H9 (cell line): ENCODE measurements at regions not wholly inside any gene's neighbourhood (a gene's known extent, or its start where the extent isn't known, plus 50 kb on each side); places are given as distances from the start of the nearest gene placed in this dataset.

Experiments used
- DNase-seq: peaks from one replicate; pipeline ENCODE4 v3.0.0-alpha.2; 2017
- H2AFZ ChIP-seq: one replicate; pipeline ENCODE4 v1.6.1; 2013; ENCODE audit warnings: mild to moderate bottlenecking, low read length, control low read depth, moderate library complexity
- H2AK5ac ChIP-seq: 2 replicates; pipeline ENCODE4 v1.6.1; 2013; ENCODE audit warnings: low read length, control low read depth, mixed read lengths; ENCODE audit not compliant: insufficient read length
- H2BK120ac ChIP-seq: one replicate; pipeline ENCODE4 v1.6.1; 2013; ENCODE audit warnings: low read depth, mild to moderate bottlenecking, low read length, control low read depth, inconsistent platforms; ENCODE audit not compliant: poor library complexity, severe bottlenecking
- H2BK12ac ChIP-seq: 2 replicates; pipeline ENCODE4 v1.6.1; 2013; ENCODE audit warnings: low read length, control low read depth, mixed read lengths, low read depth; ENCODE audit not compliant: insufficient read length
- H2BK15ac ChIP-seq: 2 replicates; pipeline ENCODE4 v1.6.1; 2013; ENCODE audit warnings: low read depth, low read length, control low read depth
- H2BK20ac ChIP-seq: one replicate; pipeline ENCODE4 v1.6.1; 2013; ENCODE audit warnings: low read depth, mild to moderate bottlenecking, low read length, control low read depth, inconsistent platforms; ENCODE audit not compliant: poor library complexity, severe bottlenecking
- H2BK5ac ChIP-seq: 2 replicates; pipeline ENCODE4 v1.6.1; 2013; ENCODE audit warnings: low read length, control low read depth, mixed read lengths; ENCODE audit not compliant: insufficient read length
- H3K14ac ChIP-seq: 2 replicates; pipeline ENCODE4 v1.6.1; 2013; ENCODE audit warnings: low read length, control low read depth; ENCODE audit not compliant: insufficient read depth
- H3K18ac ChIP-seq: 2 replicates; pipeline ENCODE4 v1.6.1; 2013; ENCODE audit warnings: low read depth, mild to moderate bottlenecking, mixed read lengths, low read length, control low read depth; ENCODE audit not compliant: insufficient read length
- H3K23ac ChIP-seq: 2 replicates; pipeline ENCODE4 v1.6.1; 2013; ENCODE audit warnings: low read length, control low read depth, mixed read lengths, low read depth; ENCODE audit not compliant: insufficient read length
- H3K23me2 ChIP-seq: 2 replicates; pipeline ENCODE4 v1.6.1; 2013; ENCODE audit warnings: low read depth, mild to moderate bottlenecking, mixed read lengths, low read length, control low read depth; ENCODE audit not compliant: insufficient read length, poor library complexity, severe bottlenecking
- H3K27ac ChIP-seq: 2 replicates; pipeline ENCODE4 v1.5.1; 2013; ENCODE audit warnings: low read length, control low read depth, mixed read lengths, low read depth; ENCODE audit not compliant: insufficient read length
- H3K27me3 ChIP-seq: 2 replicates; pipeline ENCODE4 v1.6.1; 2013; ENCODE audit warnings: low read length, control low read depth, inconsistent platforms; ENCODE audit not compliant: insufficient read depth
- H3K4ac ChIP-seq: 2 replicates; pipeline ENCODE4 v1.6.1; 2013; ENCODE audit warnings: low read depth, mild to moderate bottlenecking, control low read depth, inconsistent platforms, low read length, moderate library complexity
- H3K4me1 ChIP-seq: 2 replicates; pipeline ENCODE4 v1.6.1; 2013; ENCODE audit warnings: low read length, control low read depth, inconsistent platforms; ENCODE audit not compliant: insufficient read depth
- H3K4me2 ChIP-seq: 2 replicates; pipeline ENCODE4 v1.6.1; 2013; ENCODE audit warnings: low read length, control low read depth, mixed read lengths; ENCODE audit not compliant: insufficient read length, insufficient read depth
- H3K56ac ChIP-seq: 2 replicates; pipeline ENCODE4 v1.6.1; 2013; ENCODE audit warnings: low read depth, mild to moderate bottlenecking, mixed read lengths, low read length, control low read depth; ENCODE audit not compliant: insufficient read length
- H3K79me1 ChIP-seq: 2 replicates; pipeline ENCODE4 v1.6.1; 2013; ENCODE audit warnings: low read depth, mild to moderate bottlenecking, moderate library complexity, low read length, control low read depth, inconsistent platforms; ENCODE audit not compliant: insufficient read depth, poor library complexity, severe bottlenecking
- H3K79me2 ChIP-seq: 2 replicates; pipeline ENCODE4 v1.6.1; 2013; ENCODE audit warnings: low read length, control low read depth, inconsistent platforms; ENCODE audit not compliant: insufficient read depth
- H3K9ac ChIP-seq: 2 replicates; pipeline ENCODE4 v1.6.1; 2013; ENCODE audit warnings: low read length, control low read depth, mixed read lengths; ENCODE audit not compliant: insufficient read length; ENCODE audit errors: extremely low read depth
- H3K9me3 ChIP-seq: one replicate; pipeline ENCODE4 v1.6.1; 2013; ENCODE audit warnings: low read depth, low read length, inconsistent platforms; ENCODE audit not compliant: control insufficient read depth
- H3T11ph ChIP-seq: one replicate; pipeline ENCODE4 v1.6.1; 2013; ENCODE audit warnings: mild to moderate bottlenecking, low read length, control low read depth, inconsistent platforms
- H4K20me1 ChIP-seq: one replicate; pipeline ENCODE4 v1.6.1; 2013; ENCODE audit not compliant: control insufficient read depth, insufficient read length, insufficient read depth
- H4K5ac ChIP-seq: 2 replicates; pipeline ENCODE4 v1.6.1; 2013; ENCODE audit warnings: low read depth, mild to moderate bottlenecking, mixed read lengths, low read length, control low read depth; ENCODE audit not compliant: insufficient read length
- H4K8ac ChIP-seq: replicated peaks from 2 replicates; pipeline ENCODE4 v1.6.1; 2013; ENCODE audit warnings: low read length, control low read depth, mixed read lengths, low read depth; ENCODE audit not compliant: insufficient read length
- H4K91ac ChIP-seq: 2 replicates; pipeline ENCODE4 v1.6.1; 2013; ENCODE audit warnings: low read depth, mild to moderate bottlenecking, moderate library complexity, mixed read lengths, low read length, control low read depth; ENCODE audit not compliant: insufficient read length
- H3K27ac Mint-ChIP-seq, 3 experiments: 2 replicates in 2 of 3; 3 replicates in 1 of 3; pipeline ENCODE4 v1.8.0; 2020 to 2021; ENCODE audit warnings: mixed read lengths in 3 of 3, mild to moderate bottlenecking in 1 of 3, moderate library complexity in 1 of 3
- H3K27me3 Mint-ChIP-seq: 2 replicates; pipeline ENCODE4 v1.8.0; 2021; ENCODE audit warnings: low read depth, mild to moderate bottlenecking, moderate library complexity, mixed read lengths
- H3K36me3 Mint-ChIP-seq, 3 experiments: 2 replicates in 2 of 3; 3 replicates in 1 of 3; pipeline ENCODE4 v1.8.0; 2020 to 2021; ENCODE audit warnings: low read depth in 3 of 3, mixed read lengths in 3 of 3; ENCODE audit not compliant: insufficient read depth in 1 of 3
- H3K4me1 Mint-ChIP-seq, 2 experiments: 2 replicates each; pipeline ENCODE4 v1.8.0; 2020; ENCODE audit warnings: mixed read lengths in 2 of 2
- H3K4me3 Mint-ChIP-seq, 2 experiments: 2 replicates in 1 of 2; 3 replicates in 1 of 2; pipeline ENCODE4 v1.8.0; 2020 to 2021; ENCODE audit warnings: mild to moderate bottlenecking in 2 of 2, mixed read lengths in 2 of 2, moderate library complexity in 1 of 2
- H3K9me3 Mint-ChIP-seq, 2 experiments: 2 replicates in 1 of 2; 3 replicates in 1 of 2; pipeline ENCODE4 v1.8.0; 2020; ENCODE audit warnings: mild to moderate bottlenecking in 2 of 2, mixed read lengths in 2 of 2, moderate library complexity in 1 of 2
- WGBS: extraction: QIAGEN DNeasy Blood & Tissue Kit; methylation state at CpG from one replicate; pipeline ENCODE4 v1.1.7; 2013; ENCODE audit warnings: missing lambda C conversion rate, low lambda C conversion rate, mixed read lengths; ENCODE audit not compliant: insufficient read length; ENCODE audit errors: extremely low coverage; 5-methylcytosine and 5-hydroxymethylcytosine counted together
- TF ChIP-seq, protein P1 (sequence below): fragments of 200-600 bp; sonication (generic); conservative IDR thresholded peaks from 3 replicates; pipeline ENCODE4 v1.8.0; 2021; ENCODE audit warnings: antibody characterized with exemption, mild to moderate bottlenecking

DNA sequence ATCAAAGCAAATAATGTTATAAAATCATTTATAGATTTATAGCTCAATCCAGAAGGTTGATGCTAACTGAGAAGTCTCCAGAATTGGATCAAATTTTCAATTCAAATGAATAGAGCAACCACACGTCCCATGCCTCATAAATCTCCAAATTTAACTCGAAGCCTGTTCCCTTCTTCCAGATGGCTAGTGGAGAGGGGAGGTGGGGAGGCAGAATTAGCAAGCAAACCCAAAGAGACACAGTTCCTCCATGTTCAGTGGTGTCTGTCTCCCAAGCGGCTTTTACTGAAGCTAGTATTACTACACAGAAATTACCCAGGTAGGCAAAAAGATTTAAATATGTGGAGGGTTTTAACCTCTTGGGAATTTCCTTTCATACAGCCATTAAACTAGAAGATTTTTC is 65.8 kb downstream of the DUSP6 start:
- Mint-ChIP-seq H3K27me3 (no peaks in the 10 kb centered on the region), H3K4me3 (no peak overlapping the region), H3K4me1 (peaks cover 0 to 2% of the 10 kb centered on the region in 2 experiments; a peak in 2 of 4 replicates), H3K9me3 (no peaks in the 10 kb centered on the region), H3K27ac (no peak overlapping the region), H3K36me3 (no peaks in the 10 kb centered on the region)
- Histone ChIP-seq H3K9me3 (no peaks in the 10 kb centered on the region), H3K9ac (no peak overlapping the region), H4K8ac (no peak overlapping the region), H3K79me2 (no peaks in the 10 kb centered on the region), H3T11ph (no peak overlapping the region), H3K14ac (no peak overlapping the region), H3K56ac (no peak overlapping the region), H2BK15ac (no peak overlapping the region), H4K20me1 (no peaks in the 10 kb centered on the region), H2BK12ac (no peak overlapping the region), H3K23ac (no peak overlapping the region), H2BK5ac (no peak overlapping the region), H4K5ac (no peak overlapping the region), H3K4me2 (no peak overlapping the region), H2AK5ac (no peak overlapping the region), H3K27me3 (no peaks in the 10 kb centered on the region), H2BK120ac (no peak overlapping the region), H3K4me1 (no peaks in the 10 kb centered on the region; the same call in 1 of the 2 replicates), H2BK20ac (no peak overlapping the region), H3K27ac (no peak overlapping the region), H3K79me1 (no peaks in the 10 kb centered on the region), H3K4ac (no peak overlapping the region), H4K91ac (no peak overlapping the region), H2AFZ (no peak overlapping the region), H3K18ac (no peak overlapping the region), H3K23me2 (no peaks in the 10 kb centered on the region)
- WGBS: no CpG with 5 or more reads among the region's 3 CpGs
- TF ChIP-seq, protein P1, sequence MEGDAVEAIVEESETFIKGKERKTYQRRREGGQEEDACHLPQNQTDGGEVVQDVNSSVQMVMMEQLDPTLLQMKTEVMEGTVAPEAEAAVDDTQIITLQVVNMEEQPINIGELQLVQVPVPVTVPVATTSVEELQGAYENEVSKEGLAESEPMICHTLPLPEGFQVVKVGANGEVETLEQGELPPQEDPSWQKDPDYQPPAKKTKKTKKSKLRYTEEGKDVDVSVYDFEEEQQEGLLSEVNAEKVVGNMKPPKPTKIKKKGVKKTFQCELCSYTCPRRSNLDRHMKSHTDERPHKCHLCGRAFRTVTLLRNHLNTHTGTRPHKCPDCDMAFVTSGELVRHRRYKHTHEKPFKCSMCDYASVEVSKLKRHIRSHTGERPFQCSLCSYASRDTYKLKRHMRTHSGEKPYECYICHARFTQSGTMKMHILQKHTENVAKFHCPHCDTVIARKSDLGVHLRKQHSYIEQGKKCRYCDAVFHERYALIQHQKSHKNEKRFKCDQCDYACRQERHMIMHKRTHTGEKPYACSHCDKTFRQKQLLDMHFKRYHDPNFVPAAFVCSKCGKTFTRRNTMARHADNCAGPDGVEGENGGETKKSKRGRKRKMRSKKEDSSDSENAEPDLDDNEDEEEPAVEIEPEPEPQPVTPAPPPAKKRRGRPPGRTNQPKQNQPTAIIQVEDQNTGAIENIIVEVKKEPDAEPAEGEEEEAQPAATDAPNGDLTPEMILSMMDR: no peak
- DNase-seq: no peak
